Stomach (tissue), 4 donors: ENCODE measurements at regions not wholly inside any gene's neighbourhood (a gene's known extent, or its start where the extent isn't known, plus 50 kb on each side); places are given as distances from the start of the nearest gene placed in this dataset.

Experiments
- CTCF ChIP-seq, 7 experiments: fragments of 450-650 bp in 4 of 7; fragments of 200-600 bp in 3 of 7; sonication (generic) in 3 of 7; IDR thresholded peaks; one replicate each; pipeline ENCODE4 v1.5.1; 2016 to 2019; ENCODE audit warnings: antibody characterized with exemption in 7 of 7, control low read depth in 2 of 7, mild to moderate bottlenecking in 1 of 7
- POLR2AphosphoS5 ChIP-seq, 3 donors: sonication (generic); formaldehyde crosslinking; IDR thresholded peaks; one replicate each; pipeline ENCODE4 v1.6.1; 2016; ENCODE audit warnings: antibody characterized with exemption in 3 of 3

GRCh38 chr1:57517587-57518374, 93.9 kb upstream of the DAB1 start:
- no peak for TF ChIP-seq CTCF (IDR thresholded peaks at IDR 0.05)
- no peak for TF ChIP-seq POLR2AphosphoS5 (IDR thresholded peaks at IDR 0.05)
